Calu3 (cell line): ENCODE measurements at regions not wholly inside any gene's neighbourhood (a gene's known extent, or its start where the extent isn't known, plus 50 kb on each side); places are given as distances from the start of the nearest gene placed in this dataset.

ENCODE experiments used
- BruUV-seq: library from RNA; stranded (reverse); fragments of 400-500 nt; replicated peaks from 2 replicates; lab custom pipeline; 2021; lab: Mats Ljungman, UMichigan
- CTCF ChIA-PET: fragments of 300-600 bp; sonication (Branson Sonifier 250); formaldehyde crosslinking; loops from one replicate; lab custom pipeline; 2022; ENCODE audit warnings: antibody characterized with exemption; lab: Charles Lee
- DNase-seq: peaks from one replicate; pipeline ENCODE4 v3.0.0; 2022
- H3K27ac Mint-ChIP-seq: one replicate; pipeline ENCODE4 v1.8.0; 2022; ENCODE audit warnings: mixed read lengths; ENCODE audit not compliant: unreplicated experiment
- H3K27me3 Mint-ChIP-seq: one replicate; pipeline ENCODE4 v1.8.0; 2022; ENCODE audit warnings: mixed read lengths; ENCODE audit not compliant: unreplicated experiment
- H3K36me3 Mint-ChIP-seq: one replicate; pipeline ENCODE4 v1.8.0; 2022; ENCODE audit warnings: mild to moderate bottlenecking, moderate library complexity, mixed read lengths; ENCODE audit not compliant: insufficient read depth, unreplicated experiment
- H3K4me1 Mint-ChIP-seq: one replicate; pipeline ENCODE4 v1.8.0; 2022; ENCODE audit warnings: mild to moderate bottlenecking, low read depth, mixed read lengths; ENCODE audit not compliant: unreplicated experiment
- H3K4me3 Mint-ChIP-seq: one replicate; pipeline ENCODE4 v1.8.0; 2022; ENCODE audit warnings: mild to moderate bottlenecking, low read depth, moderate library complexity, mixed read lengths; ENCODE audit not compliant: unreplicated experiment
- H3K9me3 Mint-ChIP-seq: one replicate; pipeline ENCODE4 v1.8.0; 2022; ENCODE audit warnings: low read depth, mixed read lengths; ENCODE audit not compliant: unreplicated experiment
- CTCF ChIP-seq: fragments of 200-600 bp; IDR thresholded peaks from one replicate; pipeline ENCODE4 v1.8.0; 2022; ENCODE audit warnings: antibody characterized with exemption; ENCODE audit not compliant: unreplicated experiment
- intact Hi-C: fragments of 100-400 bp; cut with micrococcal nuclease; formaldehyde crosslinking; loops from one replicate; pipeline ENCODE4 v1.10.0; 2022; ENCODE audit not compliant: unreplicated experiment

GRCh38 chr19:31505596-31505910 lies 156.3 kb upstream of the TSHZ3 start:
- no TSS peak for BruUV-seq

GRCh38 chr19:31506102-31506501 lies 156.9 kb upstream of the TSHZ3 start:
- H3K27me3 Mint-ChIP-seq = no peaks in the 10 kb centered on the region
- H3K36me3 Mint-ChIP-seq = no peaks in the 10 kb centered on the region
- TF ChIP-seq CTCF = no peak
- CTCF ChIA-PET = no interaction called here
- intact Hi-C loops = no loop called here
- no TSS peak for BruUV-seq
- H3K4me3 Mint-ChIP-seq = no peak overlapping the region
- no peak for DNase-seq
- peaks cover 18% of the 10 kb centered on the region for H3K9me3 Mint-ChIP-seq
- no peaks in the 10 kb centered on the region for H3K4me1 Mint-ChIP-seq
- H3K27ac Mint-ChIP-seq = no peak overlapping the region

More at GRCh38 chr19:31505596-31505910, 156.3 kb upstream of the TSHZ3 start:
- DNase-seq = no peak
- Mint-ChIP-seq H3K27ac (no peak overlapping the region), H3K9me3 (peaks cover 19% of the 10 kb centered on the region), H3K27me3 (no peaks in the 10 kb centered on the region), H3K36me3 (no peaks in the 10 kb centered on the region), H3K4me1 (no peaks in the 10 kb centered on the region), H3K4me3 (no peak overlapping the region)
- CTCF ChIA-PET = no interaction called here
- intact Hi-C loops = no loop called here
- no peak for TF ChIP-seq CTCF

GRCh38 chr19:31510635-31511034 lies 161.4 kb upstream of the TSHZ3 start:
- DNase-seq = no peak
- CTCF ChIA-PET = no interaction called here
- intact Hi-C loops = no loop called here
- H3K36me3 Mint-ChIP-seq = no peaks in the 10 kb centered on the region
- no peaks in the 10 kb centered on the region for H3K4me1 Mint-ChIP-seq
- no TSS peak for BruUV-seq
- no peak overlapping the region for H3K27ac Mint-ChIP-seq
- no peaks in the 10 kb centered on the region for H3K27me3 Mint-ChIP-seq
- peaks cover 12% of the 10 kb centered on the region for H3K9me3 Mint-ChIP-seq
- no peak for TF ChIP-seq CTCF
- H3K4me3 Mint-ChIP-seq = no peak overlapping the region

- BruUV-seq = no TSS peak
- Mint-ChIP-seq H3K27ac (no peak overlapping the region), H3K4me1 (no peaks in the 10 kb centered on the region), H3K36me3 (no peaks in the 10 kb centered on the region), H3K4me3 (no peak overlapping the region), H3K27me3 (no peaks in the 10 kb centered on the region), H3K9me3 (peaks cover 12% of the 10 kb centered on the region)
- intact Hi-C loops = no loop called here
- no peak for TF ChIP-seq CTCF
- DNase-seq = no peak
- CTCF ChIA-PET = no interaction called here
Observed at GRCh38 chr19:31511098-31511497, 161.9 kb upstream of the TSHZ3 start.

GRCh38 chr19:31511696-31512095 lies 162.5 kb upstream of the TSHZ3 start:
- intact Hi-C loops = no loop called here

More at GRCh38 chr19:31511696-31512095, 162.5 kb upstream of the TSHZ3 start:
- H3K9me3 Mint-ChIP-seq = peaks cover 12% of the 10 kb centered on the region
- no peaks in the 10 kb centered on the region for H3K4me1 Mint-ChIP-seq
- TF ChIP-seq CTCF = no peak
- no peaks in the 10 kb centered on the region for H3K27me3 Mint-ChIP-seq
- no peak for DNase-seq
- BruUV-seq = no TSS peak
- CTCF ChIA-PET = no interaction called here
- H3K27ac Mint-ChIP-seq = no peak overlapping the region
- H3K4me3 Mint-ChIP-seq = no peak overlapping the region
- no peaks in the 10 kb centered on the region for H3K36me3 Mint-ChIP-seq
